ENCODE measurements at regions not wholly inside any gene's neighbourhood (a gene's known extent, or its start where the extent isn't known, plus 50 kb on each side); places are given as distances from the start of the nearest gene placed in this dataset.

DNA sequence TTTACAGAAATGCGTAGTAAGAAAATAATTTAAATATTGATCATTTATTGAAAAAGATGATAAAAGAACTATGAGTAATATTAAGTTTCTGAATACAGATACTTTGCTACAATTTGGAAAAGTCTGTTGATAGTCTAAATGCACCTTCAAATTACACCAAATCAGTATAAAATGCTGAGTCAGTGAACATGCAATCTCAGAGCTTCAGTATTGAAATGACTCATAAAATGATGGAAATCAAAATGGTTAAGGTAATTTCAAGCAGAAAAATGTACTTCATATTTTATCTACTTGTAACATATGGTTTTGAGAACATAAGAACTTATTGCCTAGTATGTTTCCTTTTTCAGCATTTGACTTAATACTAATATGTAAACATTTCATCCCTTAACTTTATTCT is 448.2 kb downstream of the PCDH10 start:
- no peak overlapping the region for H2AK5ac ChIP-seq (ENCODE audit: low read depth, low read length)
- H2AFZ ChIP-seq (replicated peaks; ENCODE audit: low read length, poor library complexity), result no peak overlapping the region
- H2BK20ac ChIP-seq (ENCODE audit: low read depth, low read length), result no peak overlapping the region
- H2BK15ac ChIP-seq (ENCODE audit: low read depth, low read length), result no peak overlapping the region
- no peaks in the 10 kb centered on the region for H3K9me1 ChIP-seq (ENCODE audit: insufficient read depth, low read length)
- dilution Hi-C loops (cut with HindIII; ENCODE audit: low sequenced_read_pairs, unreplicated experiment) (no loop called here), intact Hi-C loops (cut with micrococcal nuclease) (no loop called here), in situ Hi-C loops (cut with MboI; ENCODE audit: low sequenced_read_pairs) (no loop called here)
- ChIA-PET POLR2A (ENCODE audit: unreplicated experiment) (no interaction called here), CTCF (no interaction called here)
- no peak overlapping the region for H3K27ac ChIP-seq (ENCODE audit: insufficient read depth, low read length)
- no peak overlapping the region for H4K8ac ChIP-seq (ENCODE audit: low read depth in 2 of 2, low read length in 2 of 2)
- H3K27me3 ChIP-seq (ENCODE audit: control insufficient read depth, insufficient read depth, low read length), result no peaks in the 10 kb centered on the region
- no peak overlapping the region for H3K4ac ChIP-seq (ENCODE audit: low read depth, low read length)
- H2BK5ac ChIP-seq (ENCODE audit: low read depth, low read length, poor library complexity, severe bottlenecking), result no peak overlapping the region
- H4K20me1 ChIP-seq (ENCODE audit: insufficient read depth, low read length), result no peaks in the 10 kb centered on the region
- no CpG with 5 or more reads among the region's 1 CpG for WGBS, 2 experiments (ENCODE audit: extremely low coverage in 2 of 2, insufficient read length in 1 of 2)
- TF ChIP-seq RAD21 (IDR thresholded peaks at IDR 0.05; ENCODE audit: low read length) (no peak), NFE2L2 (IDR thresholded peaks at IDR 0.05; ENCODE audit: low read depth, low read length) (no peak), RFX5 (IDR thresholded peaks at IDR 0.05; ENCODE audit: low read depth, low read length) (no peak), MAFK (IDR thresholded peaks at IDR 0.05; ENCODE audit: low read depth, low read length) (peak; percentile 93)
- no peak overlapping the region for H2AK9ac ChIP-seq (replicated peaks; ENCODE audit: low read depth, low read length, poor library complexity)
- no peak overlapping the region for H3K4me2 ChIP-seq (ENCODE audit: low read depth, low read length)
- no peak overlapping the region for H4K5ac ChIP-seq (ENCODE audit: low read depth, low read length)
- H3K18ac ChIP-seq (ENCODE audit: low read depth, low read length), result no peak overlapping the region
- no peak overlapping the region for H3K23ac ChIP-seq (ENCODE audit: low read depth, low read length)
- no peak overlapping the region for H3K4me3 ChIP-seq (ENCODE audit: insufficient read depth, low read depth, low read length)
- no peak for DNase-seq
- no peak for ATAC-seq (ENCODE audit: low read depth)
- no peak overlapping the region for H3K14ac ChIP-seq (replicated peaks; ENCODE audit: low read depth, low read length)
- no TSS peak for BruUV-seq (replicated peaks)
- H3K9ac ChIP-seq (ENCODE audit: low read depth, low read length), result no peak overlapping the region
- no peak overlapping the region for H2BK120ac ChIP-seq (ENCODE audit: low read depth, low read length)
- no peak overlapping the region for H4K91ac ChIP-seq (ENCODE audit: insufficient read depth, low read depth, low read length)
- no peaks in the 10 kb centered on the region for H3K4me1 ChIP-seq (ENCODE audit: control insufficient read depth, insufficient read depth, low read length)
- no peaks in the 10 kb centered on the region; the same call in 1 of the 2 replicates for H3K9me3 ChIP-seq (ENCODE audit: control insufficient read depth, insufficient read depth, low read length)
- no peak overlapping the region for H3K56ac ChIP-seq (ENCODE audit: extremely low read depth, insufficient read depth, low read length)
- no peaks in the 10 kb centered on the region for H3K79me1 ChIP-seq (ENCODE audit: low read depth in 1 of 2, low read length in 2 of 2)
- no peaks in the 10 kb centered on the region for H3K36me3 ChIP-seq (ENCODE audit: control insufficient read depth, insufficient read depth, low read length)

Data from IMR-90 (cell line).